ENCODE measurements at regions not wholly inside any gene's neighbourhood (a gene's known extent, or its start where the extent isn't known, plus 50 kb on each side); places are given as distances from the start of the nearest gene placed in this dataset.

DNA sequence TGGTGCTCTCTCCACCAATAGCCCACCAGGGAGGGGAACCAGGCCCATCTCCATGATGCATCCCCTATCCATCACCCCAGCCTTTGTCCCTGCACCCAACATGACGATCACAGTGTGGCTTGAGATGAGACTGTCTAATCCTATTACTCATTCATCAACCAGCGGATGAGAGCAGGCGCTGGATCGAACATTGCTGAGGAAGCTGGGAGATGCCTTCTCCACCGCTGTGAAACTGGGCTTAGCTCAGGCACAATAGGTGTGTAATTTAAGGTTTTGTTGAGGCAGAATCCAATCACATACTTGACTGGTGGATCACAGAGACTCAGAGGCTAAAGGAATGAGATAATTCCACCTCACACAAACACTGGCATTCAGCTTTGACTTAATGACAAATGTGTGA lies 64.6 kb upstream of the IRX3 start:
- TF ChIP-seq POLR2A (IDR thresholded peaks at IDR 0.05) (no peak), CTCF (IDR thresholded peaks at IDR 0.05) (no peak)
